CD4-positive, alpha-beta T cell treated with Interleukin-12 subunit alpha and Interleukin-12 subunit beta, for 1 hour (primary cell): ENCODE measurements at regions not wholly inside any gene's neighbourhood (a gene's known extent, or its start where the extent isn't known, plus 50 kb on each side); places are given as distances from the start of the nearest gene placed in this dataset.

Experiments used
- DNase-seq: peaks from one replicate; pipeline ENCODE4 v3.0.0-alpha.2; 2020

- DNase-seq = peak; percentile 28
These were observed 50.6 kb upstream of the SMNDC1 start for GRCh38 chr10:110355141-110355831.

- peak; percentile 53 for DNase-seq
These were observed 51.4 kb upstream of the SMNDC1 start for GRCh38 chr10:110355922-110356627.

GRCh38 chr10:110356628-110357245 lies 52.0 kb upstream of the SMNDC1 start:
- peak; percentile 76 for DNase-seq

GRCh38 chr10:110357252-110357780 lies 52.6 kb upstream of the SMNDC1 start:
- peak; percentile 64 for DNase-seq

- no peak for DNase-seq
These were observed 53.2 kb upstream of the SMNDC1 start for GRCh38 chr10:110357871-110358270.

GRCh38 chr10:110358278-110358677 lies 53.6 kb upstream of the SMNDC1 start:
- no peak for DNase-seq

- no peak for DNase-seq
These were observed 54.3 kb upstream of the SMNDC1 start for GRCh38 chr10:110358869-110359629.

- no peak for DNase-seq
These were observed 56.2 kb upstream of the SMNDC1 start for GRCh38 chr10:110360857-110361474.

GRCh38 chr10:110361800-110362456 lies 57.2 kb upstream of the SMNDC1 start:
- DNase-seq = peak; percentile 10

GRCh38 chr10:110363572-110364411 lies 59.1 kb upstream of the SMNDC1 start:
- DNase-seq = peak; percentile 38

- DNase-seq = no peak
These were observed 59.8 kb upstream of the SMNDC1 start for GRCh38 chr10:110364531-110364937.

- no peak for DNase-seq
These were observed 60.8 kb upstream of the SMNDC1 start for GRCh38 chr10:110365356-110366143.

GRCh38 chr10:110366635-110367034 lies 61.9 kb upstream of the SMNDC1 start:
- DNase-seq = no peak

- DNase-seq = no peak
These were observed 63.3 kb upstream of the SMNDC1 start for GRCh38 chr10:110368002-110368401.

GRCh38 chr10:110368556-110368955 lies 63.8 kb upstream of the SMNDC1 start:
- DNase-seq = no peak

- DNase-seq = no peak
These were observed 65.3 kb upstream of the SMNDC1 start for GRCh38 chr10:110370006-110370405.

- no peak for DNase-seq
These were observed 67.9 kb upstream of the SMNDC1 start for GRCh38 chr10:110372656-110373055.

GRCh38 chr10:110373059-110373458 lies 68.3 kb upstream of the SMNDC1 start:
- no peak for DNase-seq

GRCh38 chr10:110373857-110374654 lies 69.3 kb upstream of the SMNDC1 start:
- DNase-seq = no peak
